ENCODE measurements at regions not wholly inside any gene's neighbourhood (a gene's known extent, or its start where the extent isn't known, plus 50 kb on each side); places are given as distances from the start of the nearest gene placed in this dataset.

DNA sequence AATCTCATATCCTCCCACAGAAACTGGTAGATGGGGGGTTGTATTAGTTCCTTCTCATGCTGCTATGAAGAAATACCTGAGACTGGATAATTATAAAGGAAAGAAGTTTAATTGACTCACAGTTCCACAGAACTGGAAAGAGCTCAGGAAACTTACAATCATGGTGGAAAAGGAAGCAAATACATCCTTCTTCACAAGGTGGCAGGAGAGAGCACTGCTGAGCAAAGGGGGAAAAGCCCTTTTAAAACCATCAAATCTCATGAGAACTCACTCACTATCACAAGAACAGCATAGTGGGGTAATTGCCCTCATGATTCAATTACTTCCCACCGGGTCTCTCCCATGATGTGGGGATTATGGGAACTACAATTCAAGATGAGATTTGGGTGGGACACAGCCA is 250.5 kb upstream of the GPRIN3 start:
- TF ChIP-seq CTCF (IDR thresholded peaks at IDR 0.05; ENCODE audit: insufficient read depth, low read length, missing control alignments): no peak
- CTCF ChIA-PET: no interaction called here
- H3K4me3 ChIP-seq (ENCODE audit: low read depth, low read length): no peak overlapping the region
- POLR2A ChIA-PET: no interaction called here
- DNase-seq (ENCODE audit: low read depth, low spot score): no peak

GRCh38 chr4:89556601-89557305 is 249.2 kb upstream of the GPRIN3 start:
- DNase-seq (ENCODE audit: low read depth, low spot score): no peak
- no peak overlapping the region for H3K4me3 ChIP-seq (ENCODE audit: low read depth, low read length)
- TF ChIP-seq CTCF (IDR thresholded peaks at IDR 0.05; ENCODE audit: insufficient read depth, low read length, missing control alignments): no peak
- ChIA-PET POLR2A (no interaction called here), CTCF (interaction anchor here (0.9 kb wide), 1 partner anchor 118 kb away, joined by 3 read pairs; no protein-coding TSS in a partner anchor)

DNA sequence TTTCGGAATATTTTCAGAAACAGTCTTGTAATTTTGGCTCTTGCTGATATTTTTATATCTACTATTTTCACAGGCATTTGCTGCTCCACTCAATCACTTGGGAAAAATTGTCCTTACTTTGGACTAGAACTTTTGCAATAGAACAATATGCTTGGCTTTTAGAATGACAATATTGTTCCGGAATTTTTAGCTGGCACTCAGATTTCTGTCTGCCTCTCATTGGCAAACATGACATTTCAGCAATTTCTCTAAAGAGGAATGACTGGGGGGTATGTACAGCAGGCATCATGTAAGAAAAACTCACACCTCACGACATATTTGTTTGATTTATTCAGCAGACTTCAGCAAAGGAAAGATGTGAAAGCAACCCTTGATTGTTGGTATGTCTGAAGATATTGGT is 243.6 kb upstream of the GPRIN3 start:
- TF ChIP-seq CTCF (IDR thresholded peaks at IDR 0.05; ENCODE audit: insufficient read depth, low read length, missing control alignments): no peak
- CTCF ChIA-PET: no interaction called here
- no peak overlapping the region for H3K4me3 ChIP-seq (ENCODE audit: low read depth, low read length)
- POLR2A ChIA-PET: no interaction called here
- DNase-seq (ENCODE audit: low read depth, low spot score): no peak

- ChIA-PET POLR2A (no interaction called here), CTCF (no interaction called here)
- no peak for TF ChIP-seq CTCF (IDR thresholded peaks at IDR 0.05; ENCODE audit: insufficient read depth, low read length, missing control alignments)
- no peak overlapping the region for H3K4me3 ChIP-seq (ENCODE audit: low read depth, low read length)
- no peak for DNase-seq (ENCODE audit: low read depth, low spot score)
Measured at GRCh38 chr4:89549907-89550306, 242.3 kb upstream of the GPRIN3 start.

GRCh38 chr4:89545315-89545714 is 237.7 kb upstream of the GPRIN3 start:
- POLR2A ChIA-PET: no interaction called here
- TF ChIP-seq CTCF (IDR thresholded peaks at IDR 0.05; ENCODE audit: insufficient read depth, low read length, missing control alignments): no peak
- DNase-seq (ENCODE audit: low read depth, low spot score): no peak
- CTCF ChIA-PET: no interaction called here
- no peak overlapping the region for H3K4me3 ChIP-seq (ENCODE audit: low read depth, low read length)

DNA sequence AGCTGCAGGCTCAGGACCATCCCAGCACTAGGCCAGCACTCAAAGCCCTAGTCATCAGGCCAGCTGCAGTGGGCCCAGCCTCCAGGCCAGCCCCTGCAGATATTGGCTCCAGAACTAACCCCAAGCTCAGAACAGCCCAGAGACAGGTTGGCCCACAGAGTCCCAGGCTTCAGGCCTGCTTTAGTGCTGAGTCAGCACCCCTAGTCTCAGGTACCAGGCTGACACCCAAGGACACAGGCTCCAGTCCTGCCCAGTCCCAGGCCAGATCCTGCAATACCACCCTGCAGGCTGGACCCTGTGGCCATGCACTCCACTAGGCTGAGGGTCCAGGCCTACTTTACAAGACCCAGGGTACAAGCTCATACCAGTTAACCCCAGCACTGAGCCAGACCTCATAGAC is 234.4 kb upstream of the GPRIN3 start:
- no peak for DNase-seq (ENCODE audit: low read depth, low spot score)
- ChIA-PET CTCF (no interaction called here), POLR2A (no interaction called here)
- H3K4me3 ChIP-seq (ENCODE audit: low read depth, low read length): no peak overlapping the region
- TF ChIP-seq CTCF (IDR thresholded peaks at IDR 0.05; ENCODE audit: insufficient read depth, low read length, missing control alignments): no peak

Data from AG04449 (cell line).